ENCODE measurements at regions not wholly inside any gene's neighbourhood (a gene's known extent, or its start where the extent isn't known, plus 50 kb on each side); places are given as distances from the start of the nearest gene placed in this dataset.

DNA sequence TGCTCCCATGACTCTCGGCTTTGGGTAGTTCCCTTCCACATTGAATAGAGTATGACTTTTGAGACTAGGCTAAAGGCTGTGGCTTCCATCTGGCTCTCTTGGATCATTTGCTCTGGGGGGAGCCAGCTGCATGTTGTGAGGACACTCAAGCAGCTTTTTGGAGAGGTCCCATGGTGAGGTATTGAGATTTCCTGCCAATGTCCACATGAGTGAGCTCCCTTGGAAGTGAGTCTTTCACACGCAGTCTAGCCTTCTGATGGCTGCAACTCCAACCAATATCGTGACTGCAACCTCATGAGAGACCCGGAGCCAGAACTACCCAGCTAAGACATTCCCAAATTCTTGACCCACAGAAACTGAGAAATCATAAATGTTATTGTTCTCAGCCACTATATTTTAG lies 127.7 kb upstream of the KAZN start:
- no peak for TF ChIP-seq EP300 (IDR thresholded peaks at IDR 0.05; ENCODE audit: low read depth)
- TF ChIP-seq CTCF (IDR thresholded peaks at IDR 0.05) = no peak
